GM12891 (cell line): ENCODE measurements at regions not wholly inside any gene's neighbourhood (a gene's known extent, or its start where the extent isn't known, plus 50 kb on each side); places are given as distances from the start of the nearest gene placed in this dataset.

ENCODE experiments used
- POLR2A ChIP-seq: IDR thresholded peaks from 2 replicates; pipeline ENCODE4 v1.6.1; 2011; ENCODE audit warnings: low read depth, low read length, control low read depth
- POLR2AphosphoS5 ChIP-seq: IDR thresholded peaks from 2 replicates; pipeline ENCODE4 v1.6.1; 2011; ENCODE audit warnings: low read depth, low read length, control low read depth
- SPI1 ChIP-seq: IDR thresholded peaks from 2 replicates; pipeline ENCODE4 v1.6.1; 2011; ENCODE audit warnings: low read depth, low read length, control low read depth
- TAF1 ChIP-seq: IDR thresholded peaks from 2 replicates; pipeline ENCODE4 v1.6.1; 2011; ENCODE audit warnings: low read depth, low read length, control low read depth

GRCh38 chr6:115577270-115577669 is 483.4 kb downstream of the FRK start:
- TF ChIP-seq POLR2A: no peak
- no peak for TF ChIP-seq POLR2AphosphoS5
- no peak for TF ChIP-seq TAF1
- no peak for TF ChIP-seq SPI1
